Osteoblast (primary cell): ENCODE measurements at regions not wholly inside any gene's neighbourhood (a gene's known extent, or its start where the extent isn't known, plus 50 kb on each side); places are given as distances from the start of the nearest gene placed in this dataset.
"Not testable (repeated sequence)": the region's sequence is repeated elsewhere in the genome, so short reads cannot be mapped to it uniquely, and the experiment has no call there.

Experiments
- DNase-seq: peaks from one replicate; pipeline ENCODE4 v3.0.0; 2011; ENCODE audit warnings: low spot score, mixed read lengths; ENCODE audit not compliant: insufficient read length; ENCODE audit errors: missing footprints
- H2AFZ ChIP-seq: 2 replicates; pipeline ENCODE4 v1.6.0; 2011; ENCODE audit warnings: mild to moderate bottlenecking, low read length
- H3K27ac ChIP-seq: 2 replicates; pipeline ENCODE4 v1.5.1; 2011; ENCODE audit warnings: mild to moderate bottlenecking, low read depth, low read length, moderate library complexity
- H3K27me3 ChIP-seq: 2 replicates; pipeline ENCODE4 v1.6.0; 2012; ENCODE audit warnings: mild to moderate bottlenecking, control low read depth, inconsistent platforms, low read length, moderate library complexity; ENCODE audit not compliant: insufficient read depth
- H3K36me3 ChIP-seq: 2 replicates; pipeline ENCODE4 v1.5.1; 2011; ENCODE audit warnings: mild to moderate bottlenecking, low read length, control low read depth, moderate library complexity; ENCODE audit not compliant: insufficient read depth
- H3K4me1 ChIP-seq: 2 replicates; pipeline ENCODE4 v1.5.1; 2011; ENCODE audit warnings: mild to moderate bottlenecking, low read length, control low read depth, moderate library complexity; ENCODE audit not compliant: insufficient read depth
- H3K4me2 ChIP-seq: 2 replicates; pipeline ENCODE4 v1.6.0; 2011; ENCODE audit warnings: mild to moderate bottlenecking, low read length; ENCODE audit not compliant: insufficient read depth
- H3K4me3 ChIP-seq: fragments of 200-600 bp; sonication (generic); 3 replicates; pipeline ENCODE4 v1.5.1; 2012; ENCODE audit warnings: mild to moderate bottlenecking, low read length, inconsistent platforms; ENCODE audit not compliant: insufficient read depth
- H3K79me2 ChIP-seq: 2 replicates; pipeline ENCODE4 v1.6.0; 2012; ENCODE audit warnings: mild to moderate bottlenecking, low read length, control low read depth, inconsistent platforms; ENCODE audit not compliant: insufficient read depth
- H3K9me3 ChIP-seq: 2 replicates; pipeline ENCODE4 v1.5.1; 2011; ENCODE audit warnings: low read depth, low read length, control low read depth
- H4K20me1 ChIP-seq: 2 replicates; pipeline ENCODE4 v1.6.0; 2012; ENCODE audit warnings: mild to moderate bottlenecking, low read length, control low read depth; ENCODE audit not compliant: insufficient read depth
- CTCF ChIP-seq: IDR thresholded peaks from 2 replicates; pipeline ENCODE4 v1.5.1; 2011; ENCODE audit warnings: mild to moderate bottlenecking, low read depth, low read length, moderate library complexity; ENCODE audit errors: extremely low read depth

GRCh38 chr18:51253476-51253875, 56.0 kb upstream of the MEX3C start:
- H3K36me3 ChIP-seq = no peaks in the 10 kb centered on the region
- H3K4me2 ChIP-seq = no peak overlapping the region
- no peak overlapping the region for H2AFZ ChIP-seq
- H4K20me1 ChIP-seq = no peaks in the 10 kb centered on the region
- no peaks in the 10 kb centered on the region for H3K27me3 ChIP-seq
- H3K79me2 ChIP-seq = no peaks in the 10 kb centered on the region
- DNase-seq = no peak
- H3K27ac ChIP-seq = no peak overlapping the region
- H3K4me3 ChIP-seq = no peak overlapping the region
- TF ChIP-seq CTCF = no peak
- H3K4me1 ChIP-seq = no peaks in the 10 kb centered on the region
- no peaks in the 10 kb centered on the region for H3K9me3 ChIP-seq

GRCh38 chr18:51255693-51256092, 58.2 kb upstream of the MEX3C start:
- H3K27me3 ChIP-seq = no peaks in the 10 kb centered on the region
- no peaks in the 10 kb centered on the region for H3K79me2 ChIP-seq
- no peak overlapping the region for H3K4me2 ChIP-seq
- no peaks in the 10 kb centered on the region for H3K36me3 ChIP-seq
- no peak for TF ChIP-seq CTCF
- peaks cover 2% of the 10 kb centered on the region for H3K9me3 ChIP-seq
- no peak overlapping the region for H3K4me3 ChIP-seq
- no peaks in the 10 kb centered on the region for H4K20me1 ChIP-seq
- H2AFZ ChIP-seq = no peak overlapping the region
- H3K4me1 ChIP-seq = no peaks in the 10 kb centered on the region
- no peak overlapping the region for H3K27ac ChIP-seq
- no peak for DNase-seq

- no peaks in the 10 kb centered on the region for H3K36me3 ChIP-seq
- H3K27me3 ChIP-seq = no peaks in the 10 kb centered on the region
- TF ChIP-seq CTCF = no peak
- no peak overlapping the region for H3K4me3 ChIP-seq
- H4K20me1 ChIP-seq = no peaks in the 10 kb centered on the region
- no peak overlapping the region for H2AFZ ChIP-seq
- no peak overlapping the region for H3K27ac ChIP-seq
- no peaks in the 10 kb centered on the region for H3K79me2 ChIP-seq
- H3K4me2 ChIP-seq = no peak overlapping the region
- H3K9me3 ChIP-seq = peaks cover 2% of the 10 kb centered on the region
- H3K4me1 ChIP-seq = no peaks in the 10 kb centered on the region
- no peak for DNase-seq
These were observed 59.7 kb upstream of the MEX3C start for GRCh38 chr18:51257150-51257549.

GRCh38 chr18:51260118-51260517, 62.6 kb upstream of the MEX3C start:
- H3K79me2 ChIP-seq = no peaks in the 10 kb centered on the region
- no peak overlapping the region for H2AFZ ChIP-seq
- H4K20me1 ChIP-seq = no peaks in the 10 kb centered on the region
- no peaks in the 10 kb centered on the region for H3K27me3 ChIP-seq
- no peaks in the 10 kb centered on the region for H3K36me3 ChIP-seq
- no peak for TF ChIP-seq CTCF
- DNase-seq = no peak
- no peak overlapping the region for H3K27ac ChIP-seq
- H3K9me3 ChIP-seq = peaks cover 2% of the 10 kb centered on the region
- no peak overlapping the region for H3K4me3 ChIP-seq
- H3K4me1 ChIP-seq = no peaks in the 10 kb centered on the region
- H3K4me2 ChIP-seq = no peak overlapping the region

GRCh38 chr18:51266077-51266476, 68.6 kb upstream of the MEX3C start:
- H3K36me3 ChIP-seq, H3K4me3 ChIP-seq, H3K4me2 ChIP-seq, H3K27ac ChIP-seq, H3K4me1 ChIP-seq, DNase-seq, H4K20me1 ChIP-seq, H3K79me2 ChIP-seq, H3K27me3 ChIP-seq, H3K9me3 ChIP-seq, H2AFZ ChIP-seq: not testable (repeated sequence)
